Fibroblast of mammary gland (primary cell): ENCODE measurements at regions not wholly inside any gene's neighbourhood (a gene's known extent, or its start where the extent isn't known, plus 50 kb on each side); places are given as distances from the start of the nearest gene placed in this dataset.

Source experiments
- DNase-seq: peaks from one replicate; pipeline ENCODE4 v3.0.0-alpha.2; 2010; ENCODE audit warnings: low read depth
- H3K4me3 ChIP-seq: 2 replicates; pipeline ENCODE4 v1.5.1; 2011; ENCODE audit warnings: low read depth, mild to moderate bottlenecking, low read length, moderate library complexity; ENCODE audit not compliant: control insufficient read depth
- CTCF ChIP-seq: conservative IDR thresholded peaks from 2 replicates; pipeline ENCODE4 v1.5.1; 2011; ENCODE audit warnings: low read depth, low read length, inconsistent platforms; ENCODE audit not compliant: control insufficient read depth, insufficient read depth

DNA sequence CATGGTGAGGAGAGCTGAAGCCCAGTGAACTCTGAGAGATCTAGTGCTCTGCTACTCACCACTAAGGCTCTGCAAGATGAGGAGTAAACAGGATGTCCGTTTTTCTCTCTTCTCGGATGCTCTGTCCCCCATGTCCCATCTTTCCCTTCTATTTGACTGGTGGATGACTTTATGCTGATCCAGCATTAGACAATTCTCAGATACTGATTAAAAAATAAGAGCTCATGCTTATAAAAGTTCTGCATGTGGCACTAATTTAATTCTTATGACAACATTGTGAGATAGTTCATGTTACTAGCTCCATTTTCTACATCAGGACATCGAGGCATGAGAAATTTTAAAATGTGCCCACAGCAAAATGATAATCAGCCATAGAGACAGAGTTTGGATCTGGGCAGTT is 77.0 kb downstream of the HMHB1 start:
- DNase-seq: no peak
- no peak overlapping the region for H3K4me3 ChIP-seq
- no peak for TF ChIP-seq CTCF

GRCh38 chr5:143889986-143890385 is 78.0 kb downstream of the HMHB1 start:
- no peak for TF ChIP-seq CTCF
- DNase-seq: peak; percentile 42
- no peak overlapping the region for H3K4me3 ChIP-seq

DNA sequence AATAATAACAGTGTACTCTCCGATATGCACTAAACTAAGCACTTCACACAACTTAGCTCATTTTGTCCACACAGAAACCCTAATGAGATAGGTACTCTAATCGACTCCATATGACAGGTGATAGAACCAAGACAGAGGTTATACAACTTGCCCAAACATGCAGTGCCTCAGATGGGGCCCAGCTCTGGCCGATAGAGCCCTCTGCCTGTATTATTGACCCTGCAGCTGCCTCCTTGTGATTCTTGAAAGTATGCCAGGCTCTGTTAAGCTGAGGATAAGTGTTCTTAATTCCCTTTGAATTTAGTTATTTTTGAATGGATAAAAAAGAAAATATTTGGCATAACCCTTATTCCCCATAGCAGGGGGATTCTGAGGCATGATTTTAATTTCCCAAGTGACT is 78.5 kb downstream of the HMHB1 start:
- no peak for TF ChIP-seq CTCF
- H3K4me3 ChIP-seq: no peak overlapping the region
- no peak for DNase-seq

- H3K4me3 ChIP-seq: no peak overlapping the region
- TF ChIP-seq CTCF: no peak
- DNase-seq: no peak
These were observed 80.3 kb downstream of the HMHB1 start for GRCh38 chr5:143892271-143892670.

DNA sequence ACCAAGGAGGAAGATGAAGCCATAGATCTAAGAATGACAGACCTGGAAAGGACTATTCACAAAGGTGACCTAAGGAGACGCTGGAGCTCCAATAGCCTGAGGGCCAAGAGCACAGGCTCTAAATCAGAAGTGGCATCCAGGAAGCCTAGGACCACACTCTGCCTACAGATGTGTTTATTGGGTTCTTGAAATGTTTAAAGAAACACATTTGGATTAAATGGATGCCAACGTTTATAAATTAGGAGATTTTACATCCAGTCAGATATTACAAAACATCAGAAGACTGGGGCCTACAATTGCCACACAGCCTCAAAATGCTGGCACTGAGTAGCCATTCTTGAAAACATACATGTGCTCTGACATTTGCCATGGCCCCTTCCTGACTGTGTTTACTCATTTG is 80.9 kb downstream of the HMHB1 start:
- no peak for TF ChIP-seq CTCF
- no peak overlapping the region for H3K4me3 ChIP-seq
- DNase-seq: no peak

- H3K4me3 ChIP-seq: no peak overlapping the region
- no peak for DNase-seq
- no peak for TF ChIP-seq CTCF
These were observed 81.7 kb downstream of the HMHB1 start for GRCh38 chr5:143893638-143894037.

GRCh38 chr5:143896516-143896915 is 84.6 kb downstream of the HMHB1 start:
- DNase-seq: peak; percentile 53
- TF ChIP-seq CTCF: no peak

More at GRCh38 chr5:143896516-143896915, 84.6 kb downstream of the HMHB1 start:
- no peak overlapping the region for H3K4me3 ChIP-seq
